Fibroblast of the aortic adventitia (primary cell): ENCODE measurements at regions not wholly inside any gene's neighbourhood (a gene's known extent, or its start where the extent isn't known, plus 50 kb on each side); places are given as distances from the start of the nearest gene placed in this dataset.

Experiments
- DNase-seq: peaks from one replicate; pipeline ENCODE4 v3.0.0-alpha.2; 2010; ENCODE audit warnings: low read depth
- H3K4me3 ChIP-seq: 2 replicates; pipeline ENCODE4 v1.5.1; 2011; ENCODE audit warnings: low read depth, mild to moderate bottlenecking, control low read depth, low read length, moderate library complexity
- TF ChIP-seq, protein P1 (sequence below): IDR thresholded peaks from 2 replicates; pipeline ENCODE4 v1.5.1; 2011; ENCODE audit warnings: mild to moderate bottlenecking, low read length, control low read depth, inconsistent platforms; ENCODE audit not compliant: insufficient read depth

DNA sequence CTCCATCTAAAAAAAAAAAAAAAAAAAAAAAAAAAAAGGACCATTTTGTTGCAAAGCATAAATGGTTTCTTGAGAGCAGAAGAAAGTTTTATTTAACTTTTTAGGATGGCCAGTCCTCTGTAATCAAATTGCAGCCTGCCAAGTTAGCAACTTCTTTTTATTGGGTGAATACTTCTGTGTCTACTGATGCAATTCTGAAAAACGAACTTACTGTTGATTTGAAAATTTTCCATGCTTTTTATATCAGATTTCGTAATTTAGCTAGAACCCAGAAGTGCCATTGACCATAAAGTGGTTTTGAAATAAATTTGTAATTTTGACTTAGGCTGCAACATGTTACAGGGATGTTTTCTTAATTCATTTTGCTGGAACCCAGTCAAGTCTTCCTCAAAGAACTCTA lies 269.1 kb upstream of the ACTBL2 start:
- DNase-seq, result peak; percentile 24
- TF ChIP-seq, protein P1, sequence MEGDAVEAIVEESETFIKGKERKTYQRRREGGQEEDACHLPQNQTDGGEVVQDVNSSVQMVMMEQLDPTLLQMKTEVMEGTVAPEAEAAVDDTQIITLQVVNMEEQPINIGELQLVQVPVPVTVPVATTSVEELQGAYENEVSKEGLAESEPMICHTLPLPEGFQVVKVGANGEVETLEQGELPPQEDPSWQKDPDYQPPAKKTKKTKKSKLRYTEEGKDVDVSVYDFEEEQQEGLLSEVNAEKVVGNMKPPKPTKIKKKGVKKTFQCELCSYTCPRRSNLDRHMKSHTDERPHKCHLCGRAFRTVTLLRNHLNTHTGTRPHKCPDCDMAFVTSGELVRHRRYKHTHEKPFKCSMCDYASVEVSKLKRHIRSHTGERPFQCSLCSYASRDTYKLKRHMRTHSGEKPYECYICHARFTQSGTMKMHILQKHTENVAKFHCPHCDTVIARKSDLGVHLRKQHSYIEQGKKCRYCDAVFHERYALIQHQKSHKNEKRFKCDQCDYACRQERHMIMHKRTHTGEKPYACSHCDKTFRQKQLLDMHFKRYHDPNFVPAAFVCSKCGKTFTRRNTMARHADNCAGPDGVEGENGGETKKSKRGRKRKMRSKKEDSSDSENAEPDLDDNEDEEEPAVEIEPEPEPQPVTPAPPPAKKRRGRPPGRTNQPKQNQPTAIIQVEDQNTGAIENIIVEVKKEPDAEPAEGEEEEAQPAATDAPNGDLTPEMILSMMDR, result no peak
- H3K4me3 ChIP-seq, result no peak overlapping the region

- no peak for DNase-seq
- TF ChIP-seq, protein P1, result no peak
- no peak overlapping the region for H3K4me3 ChIP-seq
Observed at GRCh38 chr5:57750891-57751290, 268.3 kb upstream of the ACTBL2 start.

- TF ChIP-seq, protein P1, result no peak
- DNase-seq, result no peak
- H3K4me3 ChIP-seq, result no peak overlapping the region
Observed at GRCh38 chr5:57750282-57750681, 267.7 kb upstream of the ACTBL2 start.

DNA sequence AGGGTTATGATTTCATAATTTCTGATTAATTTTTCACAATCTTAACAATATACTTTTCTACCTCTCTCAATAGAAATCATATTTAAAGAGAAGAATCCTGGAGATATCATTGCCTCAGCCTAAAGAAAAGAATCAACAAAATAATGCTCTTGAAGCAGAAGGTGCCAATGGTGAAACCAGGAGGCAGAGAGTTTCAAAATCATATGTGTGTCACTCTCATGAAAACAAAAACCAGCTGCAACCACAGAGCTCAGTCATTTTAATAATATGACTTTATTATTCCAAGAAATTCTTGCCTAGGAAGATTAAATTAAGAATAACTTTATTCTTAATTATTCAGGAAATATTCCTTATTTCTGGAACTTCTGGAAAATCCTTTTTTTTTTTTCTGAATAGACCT lies 266.8 kb upstream of the ACTBL2 start:
- DNase-seq, result peak; percentile 56
- no peak overlapping the region for H3K4me3 ChIP-seq
- TF ChIP-seq, protein P1, result no peak

DNA sequence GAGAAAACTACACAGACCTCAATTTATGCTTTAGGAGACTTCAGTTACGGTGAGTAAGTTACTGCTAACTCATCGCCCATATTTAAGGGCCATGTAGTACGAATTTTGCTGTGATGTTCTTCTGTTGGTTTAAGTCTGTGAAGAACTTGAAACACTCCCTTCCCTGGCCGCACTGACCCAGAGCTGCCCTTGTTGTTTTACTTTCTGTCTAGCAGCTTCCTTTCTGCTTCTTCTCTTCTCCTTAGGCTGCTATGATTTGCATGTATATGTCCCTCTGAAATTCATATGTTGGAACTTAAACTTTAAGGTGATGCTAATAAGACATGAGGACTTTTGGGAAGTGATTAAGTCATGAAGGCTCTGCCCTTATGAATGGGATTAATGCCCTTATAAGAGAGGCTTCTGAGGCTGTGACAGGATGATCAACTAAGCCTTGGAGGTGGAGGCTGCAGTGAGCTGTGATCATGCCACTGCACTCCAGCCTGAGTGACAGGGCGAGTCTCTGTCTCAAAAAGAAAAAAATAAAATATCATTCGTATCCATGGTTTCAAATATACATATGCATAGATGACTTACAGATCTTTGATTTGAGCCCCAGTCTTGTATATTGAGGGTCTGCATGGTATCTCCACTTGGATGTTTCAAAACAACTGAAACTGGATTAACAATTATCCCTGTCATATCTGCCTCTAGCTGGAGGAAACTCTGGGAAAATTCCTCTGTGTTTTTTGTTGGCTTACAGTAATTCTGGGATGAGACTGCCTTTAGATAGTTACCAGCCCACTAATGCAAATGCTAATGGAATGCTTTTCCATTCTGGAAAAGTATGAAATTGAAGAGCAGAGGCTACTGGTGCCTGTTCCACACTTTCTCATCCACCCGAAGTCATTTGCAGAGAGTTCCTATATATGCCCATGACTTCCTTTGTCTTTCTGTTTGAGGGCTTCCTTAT lies 263.4 kb upstream of the ACTBL2 start:
- DNase-seq, result no peak
- TF ChIP-seq, protein P1, result no peak
- no peak overlapping the region for H3K4me3 ChIP-seq

DNA sequence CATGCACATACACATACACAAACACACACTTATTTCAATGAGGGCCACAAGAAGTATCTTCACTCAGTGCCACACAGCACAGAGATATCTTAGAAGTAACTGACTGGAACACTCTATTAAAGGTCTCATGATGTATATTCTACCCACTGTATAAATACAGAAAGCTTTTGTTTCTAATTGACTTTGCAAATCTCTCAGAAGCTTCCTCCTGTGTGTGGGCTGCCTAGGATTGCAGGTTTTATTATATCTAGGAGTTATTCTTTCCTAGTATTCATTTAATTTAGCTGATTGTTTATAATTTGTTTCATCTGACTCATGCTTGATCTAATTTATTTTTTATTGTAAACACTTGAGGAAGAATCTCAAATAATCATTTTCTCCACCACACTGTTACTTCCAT lies 262.4 kb upstream of the ACTBL2 start:
- DNase-seq, result no peak
- no peak overlapping the region for H3K4me3 ChIP-seq
- TF ChIP-seq, protein P1, result no peak
